RKO (cell line): ENCODE measurements at regions not wholly inside any gene's neighbourhood (a gene's known extent, or its start where the extent isn't known, plus 50 kb on each side); places are given as distances from the start of the nearest gene placed in this dataset.
A peak's percentile ranks its signal among the peaks of the same experiment; 100 is the strongest.

ENCODE experiments used
- DNase-seq: peaks from one replicate; pipeline ENCODE4 v3.0.0-alpha.2; 2016; ENCODE audit warnings: low spot score

DNA sequence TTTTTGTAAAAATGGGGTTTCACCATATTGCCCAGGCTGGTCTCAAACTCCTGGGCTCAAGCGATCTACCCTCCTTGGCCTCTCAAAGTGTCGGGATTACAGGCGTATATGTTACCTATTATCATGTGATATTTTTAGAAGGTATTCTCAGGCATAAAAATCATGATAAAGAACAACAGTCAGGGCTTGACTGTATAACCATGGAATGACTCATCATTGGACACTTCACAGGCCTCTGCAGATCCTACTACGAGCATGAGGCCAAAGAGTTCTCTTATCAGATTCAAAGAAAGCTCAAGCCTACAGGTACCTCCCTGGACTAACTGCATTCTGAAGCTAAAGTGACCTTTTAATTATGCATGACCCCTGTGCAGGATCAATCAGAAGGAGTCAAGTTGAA is 91.7 kb upstream of the PRICKLE2 start:
- DNase-seq, result peak; percentile 9

DNA sequence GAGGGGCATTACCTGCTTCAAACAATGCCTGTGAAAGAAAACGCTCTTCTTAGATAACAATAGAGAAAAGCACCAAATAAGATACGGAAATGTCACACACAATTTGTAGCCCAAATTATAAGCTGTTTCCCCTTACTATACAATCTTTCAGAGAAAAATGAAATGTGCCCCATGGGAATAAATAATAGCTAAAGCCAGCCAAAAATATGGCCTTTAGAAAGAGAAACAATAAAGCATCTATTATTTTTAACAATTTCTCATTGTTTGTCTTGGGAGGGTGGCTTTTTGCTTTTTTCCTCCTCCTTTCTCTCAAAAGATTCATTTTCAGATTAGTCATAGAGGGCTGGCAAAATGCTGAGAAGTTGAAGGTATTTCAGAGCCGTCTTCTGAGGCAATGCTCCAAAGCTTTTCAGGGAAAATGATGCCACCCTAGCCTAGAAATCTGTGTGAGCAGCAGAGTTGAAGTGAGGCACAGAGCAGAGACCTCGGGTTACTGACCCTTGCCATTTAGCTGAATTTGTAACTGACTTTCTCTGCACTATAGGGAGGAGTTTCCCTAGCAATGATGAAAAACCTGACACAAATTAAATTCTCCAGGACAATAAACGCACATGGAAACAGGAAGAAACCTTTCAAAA is 86.3 kb upstream of the PRICKLE2 start:
- DNase-seq, result no peak

DNA sequence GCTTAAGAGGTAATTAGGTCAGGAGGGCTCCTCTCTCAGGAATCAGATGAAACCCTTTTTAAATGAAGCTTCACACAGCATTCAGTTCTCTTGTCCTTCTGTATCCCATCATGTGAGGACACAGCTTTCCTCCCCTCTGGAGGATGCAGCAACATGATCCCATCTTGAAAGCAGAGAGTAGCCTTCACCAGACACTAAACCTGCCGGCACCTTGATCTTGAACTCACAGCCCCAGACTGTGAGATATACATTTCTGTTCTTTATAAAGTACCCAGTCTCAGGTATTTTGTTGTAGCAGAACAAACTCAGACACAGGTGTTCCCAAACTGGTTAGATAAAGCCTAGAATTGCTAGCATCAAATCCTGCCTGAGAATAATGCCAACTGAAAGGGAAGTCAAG is 83.7 kb upstream of the PRICKLE2 start:
- DNase-seq, result no peak

DNA sequence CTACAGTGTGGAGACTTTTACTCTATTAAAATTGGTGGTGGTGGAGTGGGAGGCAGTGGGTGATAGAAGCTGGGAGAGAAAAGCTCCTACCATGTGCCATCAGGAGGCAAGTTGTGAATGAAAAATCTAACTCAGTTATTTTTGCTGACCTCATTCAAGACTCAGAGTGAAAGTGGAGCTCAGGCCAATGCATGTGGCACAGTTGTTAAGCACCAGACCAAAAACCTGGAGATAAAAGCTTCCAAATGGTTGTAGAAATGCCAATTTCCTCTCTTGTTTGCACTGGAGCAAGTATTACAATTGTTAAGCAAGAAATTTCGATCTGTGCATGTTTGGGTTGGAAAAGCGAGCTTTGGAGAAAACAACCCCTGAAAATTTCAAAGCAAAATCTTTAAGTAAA is 81.5 kb upstream of the PRICKLE2 start:
- DNase-seq, result no peak

DNA sequence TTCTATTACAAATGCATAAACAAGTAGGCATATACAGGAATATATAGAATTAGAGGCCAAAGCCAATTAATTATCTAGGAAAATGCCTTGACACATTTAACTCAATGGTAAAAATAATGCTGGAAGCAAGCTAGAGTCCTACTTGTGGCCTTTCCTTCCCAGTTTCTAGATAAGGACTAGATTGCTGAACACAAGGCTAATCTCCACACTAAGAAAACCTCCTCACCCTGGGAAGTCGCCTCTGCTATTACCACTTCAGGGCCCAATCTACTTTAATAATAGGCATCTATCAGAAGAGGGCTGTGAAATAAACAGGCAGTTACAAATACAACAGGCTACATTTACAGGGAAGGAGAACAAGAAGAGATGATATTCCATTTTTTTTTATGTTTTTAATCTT is 80.5 kb upstream of the PRICKLE2 start:
- DNase-seq, result no peak

DNA sequence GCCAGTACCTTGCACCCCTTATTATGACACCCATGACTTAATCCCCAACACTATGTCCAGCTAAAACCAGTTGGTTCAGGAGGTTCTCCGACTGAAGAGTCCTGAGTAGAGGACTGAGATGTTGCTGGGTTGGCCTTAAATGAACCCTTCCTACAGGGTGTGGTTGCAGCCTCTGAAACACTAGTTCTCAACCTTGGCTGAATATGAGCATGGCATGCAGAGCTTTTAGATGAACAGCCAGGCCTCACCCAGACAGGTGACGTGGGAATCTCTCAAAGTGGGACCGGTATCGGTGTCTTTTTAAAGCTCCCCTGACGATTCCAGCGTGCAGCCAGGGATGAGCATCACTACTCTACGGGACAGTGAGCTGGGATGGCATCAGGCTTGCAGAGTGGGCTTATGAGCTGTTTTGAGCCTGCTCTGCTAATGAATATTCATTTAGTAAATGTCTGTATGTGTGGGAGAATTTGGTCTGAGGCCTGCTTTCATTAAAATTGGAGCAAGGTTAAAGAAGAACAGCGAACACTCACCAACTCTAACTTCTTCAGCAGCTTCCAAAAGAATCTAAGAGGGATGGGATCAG is 79.7 kb upstream of the PRICKLE2 start:
- no peak for DNase-seq

DNA sequence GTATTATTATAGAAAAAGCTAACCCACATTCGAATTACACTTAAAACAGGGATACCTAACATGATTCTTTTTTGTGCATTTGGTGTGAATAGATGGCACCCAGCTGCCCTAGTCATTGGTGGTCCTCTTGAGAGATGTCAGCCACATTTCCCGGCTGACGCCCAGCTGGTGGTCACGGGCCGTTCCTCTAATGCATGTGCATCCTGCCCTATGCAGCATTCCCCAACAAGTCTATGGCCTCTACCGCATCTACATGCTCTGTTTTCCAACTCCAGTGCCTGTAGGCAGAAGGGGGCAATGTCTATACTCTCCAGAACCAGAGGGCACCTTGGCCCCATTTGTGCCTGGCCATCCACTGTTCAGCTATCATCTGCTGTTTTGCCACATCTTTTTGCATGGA is 78.6 kb upstream of the PRICKLE2 start:
- DNase-seq, result no peak

DNA sequence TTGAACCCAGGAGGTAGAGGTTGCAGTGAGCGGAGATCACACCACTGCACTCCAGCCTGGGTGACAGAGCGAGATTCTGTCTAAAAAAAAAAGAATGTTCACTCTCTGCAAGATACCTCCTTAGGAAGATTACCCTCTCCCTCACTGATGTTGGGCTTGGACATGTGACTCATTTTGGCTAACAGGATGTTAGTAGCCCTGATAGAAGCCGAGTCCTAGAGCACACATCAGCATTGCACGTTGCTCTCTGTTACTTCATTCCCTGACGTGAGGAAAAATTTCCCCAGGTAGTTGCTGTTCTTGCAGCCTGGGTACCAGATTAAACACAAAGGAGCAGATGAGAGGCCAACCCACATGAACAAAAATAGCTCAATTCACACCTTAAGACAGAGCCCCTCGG is 78.1 kb upstream of the PRICKLE2 start:
- no peak for DNase-seq

DNA sequence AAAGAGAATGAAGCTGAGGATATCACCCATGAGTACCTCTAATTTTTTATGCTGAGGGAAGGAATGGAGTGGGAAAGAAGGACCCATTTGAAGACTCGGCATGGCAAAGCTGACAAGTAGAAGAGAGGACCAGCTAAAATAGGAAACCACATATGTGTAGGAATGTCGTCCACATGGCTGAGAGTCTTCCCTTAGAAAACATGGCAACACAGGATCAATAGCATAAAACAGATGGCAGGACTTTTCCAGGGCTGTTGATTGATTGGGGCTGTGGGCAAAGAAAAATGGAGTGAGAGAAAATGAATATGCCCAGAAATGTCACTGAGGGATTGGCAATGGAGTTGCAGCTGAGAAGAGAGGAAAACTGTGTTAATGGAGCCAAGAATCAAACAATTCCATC is 76.2 kb upstream of the PRICKLE2 start:
- no peak for DNase-seq

DNA sequence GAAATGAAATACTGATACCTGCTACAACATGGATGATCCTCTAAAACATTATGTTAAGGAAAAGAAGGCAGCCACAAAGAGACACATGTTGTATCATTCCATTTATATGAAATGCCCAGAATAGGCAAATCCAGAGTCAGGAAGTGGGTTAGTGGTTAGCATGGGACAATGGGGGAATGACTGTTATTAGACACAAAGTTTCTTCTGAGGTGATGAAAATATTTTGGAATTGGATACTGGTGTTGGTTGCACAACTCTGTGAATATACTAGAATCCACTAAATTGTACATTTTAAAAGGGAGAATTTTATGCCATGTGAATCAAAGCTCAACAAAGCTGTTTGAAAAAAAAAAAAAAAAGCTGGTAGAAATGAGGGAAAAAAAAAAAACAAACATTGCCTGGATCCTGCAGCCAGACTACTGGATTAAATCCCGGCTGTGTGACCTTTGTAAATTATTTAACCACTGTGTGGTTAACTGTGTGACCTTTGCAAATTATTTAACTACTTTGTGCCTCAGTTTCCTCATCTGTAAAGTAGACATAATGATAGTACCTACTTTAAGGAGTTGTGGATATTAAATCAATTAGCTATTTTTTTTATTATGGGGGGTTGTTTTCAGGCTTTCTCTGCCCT is 75.6 kb upstream of the PRICKLE2 start:
- DNase-seq, result no peak

DNA sequence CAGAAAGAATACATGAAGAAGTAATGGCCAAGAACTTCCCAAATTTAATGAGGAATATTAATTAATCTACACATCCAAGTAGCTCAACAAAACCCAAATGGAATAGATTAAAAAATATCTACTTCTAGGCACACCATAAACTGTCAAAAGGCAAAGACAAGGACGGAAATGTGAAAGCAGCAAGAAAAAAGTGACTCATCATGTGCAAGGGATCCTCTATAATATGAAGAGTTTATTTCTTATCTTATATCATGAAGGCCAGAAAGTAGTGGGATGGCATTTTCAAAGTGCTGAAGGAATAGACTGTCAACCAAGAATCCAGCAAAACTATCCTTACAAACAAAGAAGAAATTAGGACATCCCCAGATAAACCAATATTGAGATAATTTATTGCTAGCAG is 73.9 kb upstream of the PRICKLE2 start:
- no peak for DNase-seq

DNA sequence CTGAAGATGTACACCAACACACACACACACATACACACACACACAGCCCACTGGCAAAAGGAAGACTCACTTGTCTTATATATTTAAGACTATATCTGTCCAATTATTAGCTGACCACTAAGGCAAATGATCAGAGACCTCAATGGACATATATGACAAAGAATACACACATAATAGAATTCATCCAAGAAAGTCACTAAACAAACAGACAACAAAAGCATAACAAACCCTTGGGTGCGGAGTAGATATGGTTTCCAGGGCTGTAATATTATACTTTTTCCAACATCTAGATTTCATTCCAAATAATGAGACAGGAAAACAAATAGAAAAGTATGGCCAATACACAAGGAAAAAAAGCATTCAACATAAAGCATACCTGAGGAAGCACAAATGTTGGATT is 72.3 kb upstream of the PRICKLE2 start:
- no peak for DNase-seq

DNA sequence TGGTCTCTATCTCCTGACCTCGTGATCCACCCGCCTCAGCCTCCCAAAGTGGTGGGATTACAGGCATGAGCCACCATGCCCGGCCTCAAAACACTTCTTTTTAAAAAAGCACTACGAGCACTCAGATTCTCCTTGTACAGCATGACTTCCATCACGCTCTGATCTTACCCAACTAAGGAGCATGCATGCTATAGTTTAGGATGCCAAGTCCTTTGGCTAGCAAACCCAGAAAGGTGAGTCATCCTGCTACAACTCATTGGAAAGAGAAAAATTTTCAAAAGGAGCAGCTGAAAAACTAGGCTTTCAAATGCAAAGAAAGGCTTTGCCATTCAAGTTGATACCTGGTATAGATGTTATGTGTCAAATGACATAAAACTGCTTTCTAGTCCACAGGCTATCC is 70.3 kb upstream of the PRICKLE2 start:
- DNase-seq, result peak; percentile 25

DNA sequence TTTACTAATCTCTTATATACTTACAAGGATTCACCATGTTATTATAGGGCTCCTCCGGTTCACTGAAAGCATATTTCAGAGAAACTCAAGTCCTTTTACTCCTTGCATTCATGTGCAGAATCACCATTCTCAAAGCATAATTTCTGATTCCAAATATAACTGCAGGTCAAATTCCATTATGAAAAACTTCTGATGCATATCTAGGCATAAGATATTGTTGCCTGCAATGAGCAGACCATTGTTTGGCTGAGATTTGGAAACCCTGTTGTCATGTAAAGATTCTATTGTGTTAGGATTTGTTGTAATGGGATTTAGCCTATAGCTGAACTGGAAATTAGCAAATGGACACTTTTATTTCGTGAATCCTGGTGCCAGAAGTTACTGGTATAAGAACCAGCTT is 69.5 kb upstream of the PRICKLE2 start:
- no peak for DNase-seq

DNA sequence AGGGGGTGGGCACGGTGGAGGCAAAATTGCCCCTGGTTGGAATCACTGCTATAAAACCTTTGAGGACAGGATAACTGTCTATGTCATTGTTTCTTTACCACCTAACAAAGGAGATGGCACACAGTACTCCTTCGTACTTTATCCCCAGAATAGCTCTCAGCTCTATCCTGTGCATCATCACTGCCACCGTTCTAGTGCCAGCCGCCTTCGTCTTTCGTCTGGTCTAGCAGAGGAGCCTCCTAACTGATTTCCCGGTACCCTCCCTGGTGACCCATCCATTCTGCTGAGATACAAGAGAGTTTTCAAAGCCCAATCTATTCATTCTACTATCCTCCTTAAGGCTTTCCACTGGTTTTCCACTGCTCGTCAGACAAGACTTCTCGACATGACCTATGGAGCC is 67.9 kb upstream of the PRICKLE2 start:
- no peak for DNase-seq

DNA sequence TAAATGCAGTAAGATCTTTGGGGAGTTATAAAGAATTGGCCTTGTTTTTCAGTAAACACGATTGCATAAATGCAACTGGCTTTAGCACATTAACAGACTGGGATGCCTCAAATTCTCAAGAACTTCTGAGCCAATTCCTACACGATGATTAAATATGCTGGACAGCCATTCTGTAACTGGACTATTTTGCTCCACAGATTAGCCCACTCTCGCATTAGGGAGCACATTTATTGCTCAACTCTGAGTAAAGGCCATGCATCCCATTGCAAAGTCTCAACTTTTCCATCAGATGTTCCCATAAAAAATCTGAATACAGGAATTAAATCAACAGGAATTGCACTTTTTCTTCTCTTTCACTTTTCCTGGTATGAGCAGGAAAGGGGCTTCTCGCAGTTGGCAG is 66.7 kb upstream of the PRICKLE2 start:
- DNase-seq, result no peak

DNA sequence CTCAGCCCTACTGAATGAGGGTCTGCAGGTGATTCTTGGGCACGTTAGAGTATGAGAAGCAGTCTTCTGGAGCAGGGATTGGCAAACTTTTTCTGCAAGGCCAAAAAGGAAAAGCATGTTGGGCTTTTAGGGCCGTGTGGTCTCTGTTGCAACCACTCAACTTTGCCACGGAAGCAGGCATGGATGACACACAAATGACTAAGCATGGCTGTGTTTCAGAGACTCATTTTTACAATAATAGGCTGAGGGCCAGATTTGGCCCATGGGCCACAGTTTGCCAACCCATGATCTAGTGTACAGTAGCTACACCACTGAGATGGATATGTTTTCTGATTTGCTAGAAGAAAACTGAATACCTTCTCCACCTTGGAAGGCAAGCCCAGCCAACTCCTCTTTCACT is 66.1 kb upstream of the PRICKLE2 start:
- peak; percentile 79 for DNase-seq

DNA sequence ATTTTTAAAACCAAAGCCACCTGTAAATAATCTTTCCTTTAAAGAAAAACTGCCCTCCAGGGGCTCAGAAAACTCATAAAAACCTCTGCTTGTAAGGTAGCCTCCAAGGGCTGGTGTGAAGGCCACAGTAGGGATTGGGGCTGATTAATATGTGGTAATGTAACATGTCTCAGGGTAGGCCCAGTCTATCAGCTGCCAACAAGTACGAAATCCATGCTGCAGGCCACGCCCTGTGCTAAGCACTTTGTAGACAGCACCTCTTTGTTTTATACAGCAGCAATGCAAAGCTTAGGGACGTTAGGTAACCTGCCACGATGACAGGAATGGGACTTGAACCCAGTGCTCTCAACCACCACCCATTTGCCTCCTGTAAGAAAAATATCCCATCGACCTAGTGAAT is 65.6 kb upstream of the PRICKLE2 start:
- no peak for DNase-seq

DNA sequence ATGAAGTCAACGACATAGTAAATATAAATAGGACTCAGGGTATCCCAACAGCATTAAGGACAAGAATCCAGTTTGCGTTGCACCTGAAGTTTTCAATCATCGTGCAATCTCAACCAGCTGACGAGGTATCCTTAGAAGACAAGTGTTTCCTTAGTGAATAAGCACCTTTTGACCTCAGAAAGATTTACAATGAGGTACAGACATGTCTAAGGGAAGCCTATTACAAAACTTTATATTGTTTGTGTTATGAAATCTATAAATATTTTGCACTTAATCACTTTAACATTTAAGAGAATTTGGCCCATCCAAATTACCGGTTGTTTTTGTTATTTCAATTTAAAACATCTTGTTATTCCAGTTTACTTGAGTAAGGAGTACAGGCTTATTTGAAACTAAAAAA is 64.9 kb upstream of the PRICKLE2 start:
- no peak for DNase-seq

DNA sequence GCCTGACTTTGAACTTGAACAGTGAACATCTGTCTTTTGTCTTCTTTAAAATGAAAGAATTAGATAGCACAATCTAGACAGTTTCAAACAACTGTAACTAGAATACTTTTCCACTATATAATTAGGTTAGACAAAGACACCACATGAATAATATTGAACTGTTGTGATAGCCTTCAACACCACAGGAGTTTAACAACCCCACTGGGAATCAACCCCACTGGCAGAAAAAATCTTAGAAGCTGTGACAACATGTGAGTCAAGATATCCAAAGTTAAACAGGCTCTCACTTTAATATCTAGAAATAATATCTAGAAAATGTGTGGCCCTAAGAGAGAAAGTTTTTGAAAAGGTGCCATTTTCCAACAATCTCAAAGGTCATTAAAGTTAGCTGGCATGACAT is 64.4 kb upstream of the PRICKLE2 start:
- no peak for DNase-seq

DNA sequence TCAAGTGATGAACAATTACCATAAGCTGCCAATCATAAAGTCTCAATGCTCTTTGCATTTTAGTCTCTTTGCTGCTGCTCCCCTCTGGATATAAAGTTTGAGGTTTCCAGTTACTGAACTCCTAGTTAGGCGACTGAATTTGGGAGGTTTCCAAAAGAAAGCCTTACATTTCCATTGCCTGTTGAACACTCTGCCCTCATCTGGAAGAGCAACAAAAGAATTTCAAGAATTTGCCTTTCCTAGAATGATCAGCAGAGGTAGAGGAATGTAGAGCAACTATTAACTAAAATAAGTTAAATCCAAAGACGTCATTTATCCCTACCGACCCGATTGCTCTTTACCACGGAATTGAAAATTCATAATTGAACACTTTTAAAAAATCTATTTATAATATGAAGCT is 53.4 kb upstream of the PRICKLE2 start:
- no peak for DNase-seq

DNA sequence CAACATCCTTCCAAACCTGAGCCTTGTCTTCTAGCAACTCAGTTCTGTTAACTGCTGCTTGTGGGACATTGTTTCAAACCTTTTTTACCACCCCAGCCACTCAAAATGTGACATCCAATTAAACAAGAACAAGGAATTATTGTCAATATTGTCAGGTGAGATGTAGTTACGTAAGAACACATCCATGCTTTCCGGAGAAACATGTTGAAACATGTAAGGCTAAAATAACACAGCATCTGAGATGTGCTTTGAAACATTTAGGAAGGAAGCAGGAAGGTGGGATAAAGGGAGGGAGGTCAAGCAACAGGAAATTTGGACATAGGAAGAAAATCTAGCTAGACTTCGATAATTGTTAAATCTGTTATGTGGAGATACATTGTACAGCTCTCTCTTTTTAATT is 50.9 kb upstream of the PRICKLE2 start:
- no peak for DNase-seq
